BE2C (cell line): ENCODE measurements at regions not wholly inside any gene's neighbourhood (a gene's known extent, or its start where the extent isn't known, plus 50 kb on each side); places are given as distances from the start of the nearest gene placed in this dataset.

Source experiments
- DNase-seq: peaks from one replicate; pipeline ENCODE4 v3.0.0-alpha.2; 2020
- H3K27me3 ChIP-seq: fragments of 250-450 bp; sonication (Bioruptor Pico); 2 replicates; pipeline ENCODE4 v1.5.1; 2020; ENCODE audit warnings: mild to moderate bottlenecking
- H3K36me3 ChIP-seq: fragments of 250-450 bp; sonication (Bioruptor Pico); 2 replicates; pipeline ENCODE4 v1.5.1; 2020; ENCODE audit warnings: mild to moderate bottlenecking
- H3K4me1 ChIP-seq: fragments of 250-450 bp; sonication (Bioruptor Pico); 2 replicates; pipeline ENCODE4 v1.5.1; 2020
- H3K4me3 ChIP-seq: 2 replicates; pipeline ENCODE4 v1.5.1; 2011; ENCODE audit warnings: low read depth, low read length
- H3K9me3 ChIP-seq: fragments of 250-450 bp; sonication (Bioruptor Pico); 2 replicates; pipeline ENCODE4 v1.5.1; 2020
- TF ChIP-seq, protein P1 (sequence below): IDR thresholded peaks from 2 replicates; pipeline ENCODE4 v1.5.1; 2012; ENCODE audit warnings: mild to moderate bottlenecking, low read depth, low read length

- TF ChIP-seq, protein P1, sequence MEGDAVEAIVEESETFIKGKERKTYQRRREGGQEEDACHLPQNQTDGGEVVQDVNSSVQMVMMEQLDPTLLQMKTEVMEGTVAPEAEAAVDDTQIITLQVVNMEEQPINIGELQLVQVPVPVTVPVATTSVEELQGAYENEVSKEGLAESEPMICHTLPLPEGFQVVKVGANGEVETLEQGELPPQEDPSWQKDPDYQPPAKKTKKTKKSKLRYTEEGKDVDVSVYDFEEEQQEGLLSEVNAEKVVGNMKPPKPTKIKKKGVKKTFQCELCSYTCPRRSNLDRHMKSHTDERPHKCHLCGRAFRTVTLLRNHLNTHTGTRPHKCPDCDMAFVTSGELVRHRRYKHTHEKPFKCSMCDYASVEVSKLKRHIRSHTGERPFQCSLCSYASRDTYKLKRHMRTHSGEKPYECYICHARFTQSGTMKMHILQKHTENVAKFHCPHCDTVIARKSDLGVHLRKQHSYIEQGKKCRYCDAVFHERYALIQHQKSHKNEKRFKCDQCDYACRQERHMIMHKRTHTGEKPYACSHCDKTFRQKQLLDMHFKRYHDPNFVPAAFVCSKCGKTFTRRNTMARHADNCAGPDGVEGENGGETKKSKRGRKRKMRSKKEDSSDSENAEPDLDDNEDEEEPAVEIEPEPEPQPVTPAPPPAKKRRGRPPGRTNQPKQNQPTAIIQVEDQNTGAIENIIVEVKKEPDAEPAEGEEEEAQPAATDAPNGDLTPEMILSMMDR = no peak
- Histone ChIP-seq H3K9me3 (no peaks in the 10 kb centered on the region), H3K4me1 (no peaks in the 10 kb centered on the region), H3K27me3 (no peaks in the 10 kb centered on the region), H3K36me3 (no peaks in the 10 kb centered on the region), H3K4me3 (no peak overlapping the region)
- no peak for DNase-seq
Observed at GRCh38 chr13:80844164-80844563, 503.2 kb upstream of the SPRY2 start.

DNA sequence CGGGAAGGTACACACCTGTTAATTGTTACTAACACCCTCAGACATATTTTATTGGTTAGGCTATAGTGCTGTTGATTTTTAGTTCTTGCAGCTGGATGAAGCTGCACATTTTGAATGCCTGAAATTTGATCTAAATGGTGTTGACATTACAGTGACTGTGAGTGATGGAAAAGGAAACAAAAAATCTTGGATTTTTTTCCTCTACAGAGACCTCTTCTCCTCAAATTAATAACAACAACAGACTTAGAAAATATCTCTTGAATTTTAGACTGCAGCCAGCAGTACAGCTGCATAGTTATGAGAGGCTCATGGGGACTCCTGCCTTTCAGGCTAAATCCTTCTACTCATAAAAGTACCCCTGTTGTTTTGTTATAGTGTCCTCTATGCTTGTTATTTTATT, 500.5 kb upstream of the SPRY2 start:
- H3K36me3 ChIP-seq = no peaks in the 10 kb centered on the region
- H3K4me1 ChIP-seq = no peaks in the 10 kb centered on the region
- TF ChIP-seq, protein P1 = no peak
- no peaks in the 10 kb centered on the region for H3K9me3 ChIP-seq
- DNase-seq = no peak
- no peak overlapping the region for H3K4me3 ChIP-seq
- H3K27me3 ChIP-seq = no peaks in the 10 kb centered on the region

GRCh38 chr13:80840316-80840976, 499.5 kb upstream of the SPRY2 start:
- no peaks in the 10 kb centered on the region for H3K36me3 ChIP-seq
- DNase-seq = no peak
- no peaks in the 10 kb centered on the region for H3K27me3 ChIP-seq
- no peaks in the 10 kb centered on the region for H3K9me3 ChIP-seq
- TF ChIP-seq, protein P1 = no peak
- H3K4me1 ChIP-seq = no peaks in the 10 kb centered on the region
- H3K4me3 ChIP-seq = no peak overlapping the region

DNA sequence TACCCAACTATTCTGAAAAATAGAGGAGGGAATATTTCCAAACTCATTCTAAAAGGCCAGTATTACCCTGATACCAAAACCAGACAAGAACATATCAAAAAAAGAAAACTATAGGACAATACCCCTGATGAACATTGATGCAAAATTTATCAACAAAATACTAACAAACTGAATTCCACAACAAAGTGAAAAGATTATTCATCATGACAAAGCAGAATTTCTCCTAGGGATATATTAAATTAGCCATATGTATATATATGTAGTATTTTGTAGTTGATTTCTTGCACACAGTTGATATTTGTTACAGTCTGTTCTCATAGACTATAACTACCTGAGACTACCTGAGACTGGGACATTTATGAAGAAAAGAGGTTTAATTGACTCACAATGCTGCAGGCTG, 495.0 kb upstream of the SPRY2 start:
- Histone ChIP-seq H3K36me3 (no peaks in the 10 kb centered on the region), H3K9me3 (no peaks in the 10 kb centered on the region), H3K4me3 (no peak overlapping the region), H3K27me3 (no peaks in the 10 kb centered on the region), H3K4me1 (no peaks in the 10 kb centered on the region)
- TF ChIP-seq, protein P1 = no peak
- no peak for DNase-seq

DNA sequence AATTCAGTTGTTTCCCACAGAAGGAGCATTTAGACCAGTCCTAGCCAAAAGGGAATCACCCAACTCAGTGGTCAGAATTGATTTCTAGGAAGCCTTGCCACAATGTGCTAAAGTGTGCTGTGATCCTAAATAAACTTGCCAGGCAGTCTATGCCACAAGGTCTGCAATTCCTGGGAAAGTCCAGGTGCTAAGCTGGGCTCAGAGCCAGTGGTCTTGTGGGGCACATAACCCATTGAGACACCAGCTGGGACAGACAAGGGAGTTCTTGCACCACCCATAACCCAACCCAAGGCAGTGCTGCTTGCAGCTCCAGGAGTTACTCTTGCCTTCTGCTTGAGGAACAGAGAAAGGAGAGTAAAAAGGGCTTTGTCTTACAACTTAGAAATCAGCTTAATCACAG, 489.5 kb upstream of the SPRY2 start:
- no peaks in the 10 kb centered on the region for H3K9me3 ChIP-seq
- no peak overlapping the region for H3K4me3 ChIP-seq
- TF ChIP-seq, protein P1 = no peak
- no peaks in the 10 kb centered on the region for H3K36me3 ChIP-seq
- H3K4me1 ChIP-seq = no peaks in the 10 kb centered on the region
- H3K27me3 ChIP-seq = no peaks in the 10 kb centered on the region
- no peak for DNase-seq

GRCh38 chr13:80828759-80829158, 487.8 kb upstream of the SPRY2 start:
- DNase-seq = no peak
- Histone ChIP-seq H3K4me1 (no peaks in the 10 kb centered on the region), H3K27me3 (no peaks in the 10 kb centered on the region), H3K9me3 (no peaks in the 10 kb centered on the region), H3K36me3 (no peaks in the 10 kb centered on the region), H3K4me3 (no peak overlapping the region)
- TF ChIP-seq, protein P1 = no peak
